IMR-90 (cell line): ENCODE measurements at regions not wholly inside any gene's neighbourhood (a gene's known extent, or its start where the extent isn't known, plus 50 kb on each side); places are given as distances from the start of the nearest gene placed in this dataset.

Experiments
- ATAC-seq: fragments of 200-7000 bp; cut with Tn5 transposase; 2 replicates; pipeline ENCODE4 v1.9.1; 2020; ENCODE audit warnings: low read depth, mild to moderate bottlenecking, moderate library complexity
- BruUV-seq: library from RNA; stranded (reverse); fragments of 400-500 nt; replicated peaks from 2 replicates; lab custom pipeline; 2021; lab: Mats Ljungman, UMichigan
- CTCF ChIA-PET: fragments of 300-600 bp; formaldehyde crosslinking; extraction: SDS; loops from one replicate; lab custom pipeline; 2021; ENCODE audit warnings: antibody characterized with exemption; lab: Yijun Ruan, JAX
- POLR2A ChIA-PET: fragments of 300-600 bp; sonication (Branson Sonifier 250); formaldehyde crosslinking; loops from one replicate; lab custom pipeline; 2022; ENCODE audit warnings: antibody characterized with exemption; ENCODE audit not compliant: unreplicated experiment; lab: Charles Lee
- DNase-seq: peaks from one replicate; pipeline ENCODE4 v3.0.0; 2013
- H2AFZ ChIP-seq: replicated peaks from 2 replicates; pipeline ENCODE3; 2013; ENCODE audit warnings: low read length, mild to moderate bottlenecking; ENCODE audit not compliant: poor library complexity
- H2AK5ac ChIP-seq: 2 replicates; pipeline ENCODE4 v1.6.1; 2013; ENCODE audit warnings: low read depth, low read length, inconsistent platforms
- H2AK9ac ChIP-seq: replicated peaks from 2 replicates; pipeline ENCODE3; 2013; ENCODE audit warnings: mild to moderate bottlenecking, low read depth, low read length, moderate library complexity; ENCODE audit not compliant: poor library complexity
- H2BK120ac ChIP-seq: 2 replicates; pipeline ENCODE4 v1.6.1; 2013; ENCODE audit warnings: low read depth, low read length, inconsistent platforms
- H2BK15ac ChIP-seq: 3 replicates; pipeline ENCODE4 v1.6.1; 2013; ENCODE audit warnings: low read depth, low read length, inconsistent platforms
- H2BK20ac ChIP-seq: 2 replicates; pipeline ENCODE4 v1.6.1; 2013; ENCODE audit warnings: low read depth, mild to moderate bottlenecking, inconsistent platforms, low read length, moderate library complexity
- H2BK5ac ChIP-seq: 2 replicates; pipeline ENCODE4 v1.6.1; 2013; ENCODE audit warnings: mild to moderate bottlenecking, low read depth, low read length, inconsistent platforms; ENCODE audit not compliant: poor library complexity, severe bottlenecking
- H3K14ac ChIP-seq: replicated peaks from 2 replicates; pipeline ENCODE4 v1.6.1; 2013; ENCODE audit warnings: low read depth, low read length, inconsistent platforms
- H3K18ac ChIP-seq: 2 replicates; pipeline ENCODE4 v1.6.1; 2013; ENCODE audit warnings: low read depth, low read length, control low read depth
- H3K23ac ChIP-seq: 2 replicates; pipeline ENCODE4 v1.6.1; 2013; ENCODE audit warnings: low read depth, low read length, inconsistent platforms
- H3K27ac ChIP-seq: 2 replicates; pipeline ENCODE4 v1.5.1; 2013; ENCODE audit warnings: mild to moderate bottlenecking, control low read depth, low read length; ENCODE audit not compliant: insufficient read depth
- H3K27me3 ChIP-seq: 2 replicates; pipeline ENCODE4 v1.6.1; 2013; ENCODE audit warnings: low read length; ENCODE audit not compliant: control insufficient read depth, insufficient read depth
- H3K36me3 ChIP-seq: 2 replicates; pipeline ENCODE4 v1.6.1; 2013; ENCODE audit warnings: low read length, mixed read lengths; ENCODE audit not compliant: control insufficient read depth, insufficient read depth
- H3K4ac ChIP-seq: 2 replicates; pipeline ENCODE4 v1.6.1; 2013; ENCODE audit warnings: low read depth, low read length, inconsistent platforms
- H3K4me1 ChIP-seq: 2 replicates; pipeline ENCODE4 v1.6.1; 2013; ENCODE audit warnings: low read length, mixed read lengths; ENCODE audit not compliant: control insufficient read depth, insufficient read depth
- H3K4me2 ChIP-seq: 2 replicates; pipeline ENCODE4 v1.6.1; 2013; ENCODE audit warnings: low read depth, mild to moderate bottlenecking, control low read depth, low read length, moderate library complexity
- H3K4me3 ChIP-seq: 2 replicates; pipeline ENCODE4 v1.5.1; 2013; ENCODE audit warnings: low read depth, mild to moderate bottlenecking, control low read depth, low read length, moderate library complexity; ENCODE audit not compliant: insufficient read depth
- H3K56ac ChIP-seq: 2 replicates; pipeline ENCODE4 v1.6.1; 2013; ENCODE audit warnings: low read length, inconsistent platforms; ENCODE audit not compliant: insufficient read depth; ENCODE audit errors: extremely low read depth
- H3K79me1 ChIP-seq, 2 experiments: 2 replicates each; pipeline ENCODE4 v1.6.1; 2013; ENCODE audit warnings: low read length in 2 of 2, inconsistent platforms in 1 of 2, low read depth in 1 of 2
- H3K9ac ChIP-seq: 2 replicates; pipeline ENCODE4 v1.6.1; 2013; ENCODE audit warnings: low read depth, low read length, control low read depth
- H3K9me1 ChIP-seq: 2 replicates; pipeline ENCODE4 v1.6.1; 2013; ENCODE audit warnings: low read length, inconsistent platforms; ENCODE audit not compliant: insufficient read depth
- H3K9me3 ChIP-seq: 2 replicates; pipeline ENCODE4 v1.6.1; 2013; ENCODE audit warnings: low read length; ENCODE audit not compliant: control insufficient read depth, insufficient read depth
- H4K20me1 ChIP-seq: 2 replicates; pipeline ENCODE4 v1.6.1; 2013; ENCODE audit warnings: low read length, inconsistent platforms; ENCODE audit not compliant: insufficient read depth
- H4K5ac ChIP-seq: 2 replicates; pipeline ENCODE4 v1.6.1; 2013; ENCODE audit warnings: mild to moderate bottlenecking, low read depth, low read length, control low read depth
- H4K8ac ChIP-seq, 2 experiments: 2 replicates each; pipeline ENCODE4 v1.6.1; 2013; ENCODE audit warnings: low read depth in 2 of 2, low read length in 2 of 2, control low read depth in 1 of 2, inconsistent platforms in 1 of 2
- H4K91ac ChIP-seq: 2 replicates; pipeline ENCODE4 v1.6.1; 2013; ENCODE audit warnings: low read depth, low read length, inconsistent platforms; ENCODE audit not compliant: insufficient read depth
- CEBPB ChIP-seq: IDR thresholded peaks from 2 replicates; pipeline ENCODE4 v1.6.1; 2012; ENCODE audit warnings: low read depth, low read length, improper control_type of control experiment
- MAFK ChIP-seq: IDR thresholded peaks from 2 replicates; pipeline ENCODE4 v1.6.1; 2012; ENCODE audit warnings: low read depth, low read length, improper control_type of control experiment
- MAZ ChIP-seq: IDR thresholded peaks from 2 replicates; pipeline ENCODE4 v1.6.1; 2012; ENCODE audit warnings: low read depth, mild to moderate bottlenecking, low read length, improper control_type of control experiment, moderate library complexity, borderline replicate concordance
- RCOR1 ChIP-seq: IDR thresholded peaks from 2 replicates; pipeline ENCODE4 v1.6.1; 2012; ENCODE audit warnings: mild to moderate bottlenecking, low read length, improper control_type of control experiment; ENCODE audit not compliant: insufficient replicate concordance
- RFX5 ChIP-seq: IDR thresholded peaks from 2 replicates; pipeline ENCODE4 v1.8.0; 2012; ENCODE audit warnings: low read depth, mild to moderate bottlenecking, low read length, moderate library complexity
- SMC3 ChIP-seq: fragments of 150-350 bp; IDR thresholded peaks from 2 replicates; pipeline ENCODE4 v1.6.1; 2016; ENCODE audit warnings: low read depth, mild to moderate bottlenecking, antibody characterized with exemption, low read length, moderate library complexity
- WGBS, 2 experiments: methylation state at CpG; one replicate each; pipeline versions ENCODE4 v1.1.5 to v1.1.7; 2013; ENCODE audit warnings: missing lambda C conversion rate in 2 of 2; ENCODE audit not compliant: insufficient read length in 1 of 2; ENCODE audit errors: extremely low coverage in 2 of 2; 5-methylcytosine and 5-hydroxymethylcytosine counted together
- dilution Hi-C: fragments of 300-500 bp; cut with HindIII; formaldehyde crosslinking; loops from one replicate; pipeline ENCODE4 v1.14.3; 2018; ENCODE audit warnings: low sequenced_read_pairs; ENCODE audit not compliant: unreplicated experiment
- in situ Hi-C: fragments of 300-500 bp; cut with MboI; formaldehyde crosslinking; loops from 3 replicates; pipeline ENCODE4 v1.14.3; 2019; ENCODE audit warnings: low sequenced_read_pairs, inconsistent platforms, mixed read lengths
- intact Hi-C: fragments of 100-400 bp; cut with micrococcal nuclease; formaldehyde crosslinking; loops from 2 replicates; pipeline ENCODE4 v1.10.0; 2022
- TF ChIP-seq, protein P1 (sequence below): conservative IDR thresholded peaks from 2 replicates; pipeline ENCODE4 v1.5.1; 2012; ENCODE audit warnings: mild to moderate bottlenecking, low read depth, low read length, improper control_type of control experiment
- TF ChIP-seq, protein P2 (sequence below): fragments of 150-350 bp; IDR thresholded peaks from 2 replicates; pipeline ENCODE4 v1.6.1; 2017; ENCODE audit warnings: mild to moderate bottlenecking, antibody characterized with exemption, low read length, low read depth

DNA sequence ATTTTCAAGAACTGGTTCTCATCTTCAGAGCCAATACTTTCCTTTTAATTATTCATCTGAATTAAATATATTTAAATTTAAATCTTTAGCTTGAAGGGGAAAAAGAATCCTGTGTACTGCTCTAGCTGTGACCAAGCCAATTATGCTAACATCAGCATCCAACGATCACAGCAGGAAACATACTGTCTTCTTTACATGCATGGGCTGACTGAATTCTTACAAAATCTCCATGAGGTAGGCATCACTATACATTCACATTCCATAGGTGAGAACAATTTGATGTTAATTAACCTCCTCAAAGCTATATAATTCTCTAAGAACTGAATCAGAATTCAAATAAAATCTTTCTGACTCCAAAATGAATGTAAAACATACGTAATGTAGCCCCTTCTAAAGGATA lies 118.8 kb upstream of the MAP2 start:
- POLR2A ChIA-PET, result no interaction called here
- WGBS, 2 experiments, result no CpG with 5 or more reads among the region's 2 CpGs
- H2AK5ac ChIP-seq, result no peak overlapping the region

More for the DNA sequence above, 118.8 kb upstream of the MAP2 start:
- H3K4me3 ChIP-seq, result no peak overlapping the region
- H3K27ac ChIP-seq, result no peak overlapping the region
- H3K18ac ChIP-seq, result no peak overlapping the region
- H3K27me3 ChIP-seq, result no peaks in the 10 kb centered on the region
- H3K14ac ChIP-seq, result no peak overlapping the region
- no peak overlapping the region for H2BK20ac ChIP-seq
- H2BK5ac ChIP-seq, result no peak overlapping the region
- no peak overlapping the region for H3K4me2 ChIP-seq
- peaks cover 6% of the 10 kb centered on the region for H3K9me3 ChIP-seq
- BruUV-seq, result no TSS peak
- H3K4ac ChIP-seq, result no peak overlapping the region
- H4K5ac ChIP-seq, result no peak overlapping the region
- H3K56ac ChIP-seq, result no peak overlapping the region
- no peak overlapping the region for H2BK120ac ChIP-seq
- H3K9me1 ChIP-seq, result no peaks in the 10 kb centered on the region
- no peak overlapping the region for H2AK9ac ChIP-seq
- no peak overlapping the region for H2BK15ac ChIP-seq
- dilution Hi-C loops, result no loop called here
- H4K91ac ChIP-seq, result no peak overlapping the region
- in situ Hi-C loops, result loop anchor here (25.0 kb wide), 1 partner anchor 893 kb away; the partner anchor contains the start of gene PTH2R
- H3K9ac ChIP-seq, result no peak overlapping the region
- ATAC-seq (no peak), DNase-seq (no peak)
- intact Hi-C loops, result no loop called here
- H2AFZ ChIP-seq, result no peak overlapping the region
- no peak overlapping the region for H3K23ac ChIP-seq
- TF ChIP-seq, protein P1, sequence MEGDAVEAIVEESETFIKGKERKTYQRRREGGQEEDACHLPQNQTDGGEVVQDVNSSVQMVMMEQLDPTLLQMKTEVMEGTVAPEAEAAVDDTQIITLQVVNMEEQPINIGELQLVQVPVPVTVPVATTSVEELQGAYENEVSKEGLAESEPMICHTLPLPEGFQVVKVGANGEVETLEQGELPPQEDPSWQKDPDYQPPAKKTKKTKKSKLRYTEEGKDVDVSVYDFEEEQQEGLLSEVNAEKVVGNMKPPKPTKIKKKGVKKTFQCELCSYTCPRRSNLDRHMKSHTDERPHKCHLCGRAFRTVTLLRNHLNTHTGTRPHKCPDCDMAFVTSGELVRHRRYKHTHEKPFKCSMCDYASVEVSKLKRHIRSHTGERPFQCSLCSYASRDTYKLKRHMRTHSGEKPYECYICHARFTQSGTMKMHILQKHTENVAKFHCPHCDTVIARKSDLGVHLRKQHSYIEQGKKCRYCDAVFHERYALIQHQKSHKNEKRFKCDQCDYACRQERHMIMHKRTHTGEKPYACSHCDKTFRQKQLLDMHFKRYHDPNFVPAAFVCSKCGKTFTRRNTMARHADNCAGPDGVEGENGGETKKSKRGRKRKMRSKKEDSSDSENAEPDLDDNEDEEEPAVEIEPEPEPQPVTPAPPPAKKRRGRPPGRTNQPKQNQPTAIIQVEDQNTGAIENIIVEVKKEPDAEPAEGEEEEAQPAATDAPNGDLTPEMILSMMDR, result no peak
- TF ChIP-seq MAFK (no peak), RFX5 (no peak), MAZ (no peak), CEBPB (no peak), SMC3 (no peak), RCOR1 (no peak)
- TF ChIP-seq, protein P2, sequence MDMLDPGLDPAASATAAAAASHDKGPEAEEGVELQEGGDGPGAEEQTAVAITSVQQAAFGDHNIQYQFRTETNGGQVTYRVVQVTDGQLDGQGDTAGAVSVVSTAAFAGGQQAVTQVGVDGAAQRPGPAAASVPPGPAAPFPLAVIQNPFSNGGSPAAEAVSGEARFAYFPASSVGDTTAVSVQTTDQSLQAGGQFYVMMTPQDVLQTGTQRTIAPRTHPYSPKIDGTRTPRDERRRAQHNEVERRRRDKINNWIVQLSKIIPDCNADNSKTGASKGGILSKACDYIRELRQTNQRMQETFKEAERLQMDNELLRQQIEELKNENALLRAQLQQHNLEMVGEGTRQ, result no peak
- CTCF ChIA-PET, result no interaction called here
- H3K36me3 ChIP-seq, result no peaks in the 10 kb centered on the region
- no peaks in the 10 kb centered on the region for H3K4me1 ChIP-seq
- no peak overlapping the region for H4K8ac ChIP-seq
- no peaks in the 10 kb centered on the region for H3K79me1 ChIP-seq
- H4K20me1 ChIP-seq, result no peaks in the 10 kb centered on the region
